ENCODE measurements at regions not wholly inside any gene's neighbourhood (a gene's known extent, or its start where the extent isn't known, plus 50 kb on each side); places are given as distances from the start of the nearest gene placed in this dataset.
"Not testable (repeated sequence)": the region's sequence is repeated elsewhere in the genome, so short reads cannot be mapped to it uniquely, and the experiment has no call there.

- DNase-seq, result no peak
- Histone ChIP-seq H3K27ac (no peak overlapping the region), H3K4me1 (no peaks in the 10 kb centered on the region)
These were observed 451.6 kb downstream of the TRHDE start for GRCh38 chr12:72723732-72724131.

GRCh38 chr12:72729451-72730010 is 457.4 kb downstream of the TRHDE start:
- DNase-seq, result no peak
- H3K27me3 ChIP-seq, result no peaks in the 10 kb centered on the region
- H3K27ac ChIP-seq, result no peak overlapping the region
- H3K4me1 ChIP-seq, result no peaks in the 10 kb centered on the region
- H3K4me3 ChIP-seq, result no peak overlapping the region
- no peaks in the 10 kb centered on the region for H3K36me3 ChIP-seq
- H3K9me3 ChIP-seq (replicated peaks), result no peaks in the 10 kb centered on the region

More at GRCh38 chr12:72723732-72724131, 451.6 kb downstream of the TRHDE start:
- Histone ChIP-seq H3K36me3 (no peaks in the 10 kb centered on the region), H3K4me3 (no peak overlapping the region), H3K9me3 (replicated peaks) (no peaks in the 10 kb centered on the region), H3K27me3 (no peaks in the 10 kb centered on the region)

GRCh38 chr12:72734581-72734980 is 462.4 kb downstream of the TRHDE start:
- H3K4me3 ChIP-seq, result no peak overlapping the region
- DNase-seq, result no peak

GRCh38 chr12:72738811-72739210 is 466.6 kb downstream of the TRHDE start:
- no peak for DNase-seq
- H3K27ac ChIP-seq, result no peak overlapping the region
- H3K4me1 ChIP-seq, result no peaks in the 10 kb centered on the region
- no peaks in the 10 kb centered on the region; the same call in 1 of the 2 replicates for H3K9me3 ChIP-seq (replicated peaks)
- H3K27me3 ChIP-seq, result no peaks in the 10 kb centered on the region
- H3K4me3 ChIP-seq, result no peak overlapping the region
- no peaks in the 10 kb centered on the region for H3K36me3 ChIP-seq

More at GRCh38 chr12:72734581-72734980, 462.4 kb downstream of the TRHDE start:
- H3K4me1 ChIP-seq, result no peaks in the 10 kb centered on the region
- no peaks in the 10 kb centered on the region for H3K27me3 ChIP-seq
- no peak overlapping the region for H3K27ac ChIP-seq
- no peaks in the 10 kb centered on the region for H3K36me3 ChIP-seq
- no peaks in the 10 kb centered on the region for H3K9me3 ChIP-seq (replicated peaks)

- no peaks in the 10 kb centered on the region for H3K36me3 ChIP-seq
- no peak overlapping the region for H3K27ac ChIP-seq
- no peaks in the 10 kb centered on the region for H3K27me3 ChIP-seq
- no peaks in the 10 kb centered on the region; the same call in 1 of the 2 replicates for H3K9me3 ChIP-seq (replicated peaks)
- H3K4me3 ChIP-seq, result no peak overlapping the region
- no peaks in the 10 kb centered on the region for H3K4me1 ChIP-seq
- no peak for DNase-seq
These were observed 467.9 kb downstream of the TRHDE start for GRCh38 chr12:72740064-72740463.

GRCh38 chr12:72742568-72742967 is 470.4 kb downstream of the TRHDE start:
- Histone ChIP-seq H3K9me3 (replicated peaks) (no peaks in the 10 kb centered on the region; the same call in 1 of the 2 replicates), H3K36me3 (no peaks in the 10 kb centered on the region), H3K27ac (no peak overlapping the region), H3K27me3 (no peaks in the 10 kb centered on the region), H3K4me3 (no peak overlapping the region), H3K4me1 (no peaks in the 10 kb centered on the region)
- DNase-seq, result no peak

GRCh38 chr12:72746048-72746447 is 473.9 kb downstream of the TRHDE start:
- H3K9me3 ChIP-seq (replicated peaks), result no peaks in the 10 kb centered on the region; the same call in 1 of the 2 replicates

GRCh38 chr12:72747111-72747849 is 475.1 kb downstream of the TRHDE start:
- H3K9me3 ChIP-seq (replicated peaks), result no peaks in the 10 kb centered on the region; the same call in 1 of the 2 replicates
- no peak overlapping the region for H3K27ac ChIP-seq
- no peak for DNase-seq
- no peaks in the 10 kb centered on the region for H3K27me3 ChIP-seq
- H3K4me3 ChIP-seq, result no peak overlapping the region
- no peaks in the 10 kb centered on the region for H3K36me3 ChIP-seq
- H3K4me1 ChIP-seq, result no peaks in the 10 kb centered on the region

More at GRCh38 chr12:72746048-72746447, 473.9 kb downstream of the TRHDE start:
- Histone ChIP-seq H3K4me1 (no peaks in the 10 kb centered on the region), H3K27me3 (no peaks in the 10 kb centered on the region), H3K4me3 (no peak overlapping the region), H3K27ac (no peak overlapping the region), H3K36me3 (no peaks in the 10 kb centered on the region)
- no peak for DNase-seq

- Histone ChIP-seq H3K27me3 (no peaks in the 10 kb centered on the region), H3K27ac (no peak overlapping the region), H3K4me3 (no peak overlapping the region), H3K4me1 (peaks cover 3% of the 10 kb centered on the region; the same call in 1 of the 2 replicates), H3K36me3 (no peaks in the 10 kb centered on the region), H3K9me3 (replicated peaks) (no peaks in the 10 kb centered on the region)
- no peak for DNase-seq
These were observed 476.8 kb downstream of the TRHDE start for GRCh38 chr12:72748971-72749370.

- Histone ChIP-seq H3K4me3 (peak overlapping the region; percentile 48), H3K4me1 (peaks cover 3% of the 10 kb centered on the region; the same call in 1 of the 2 replicates), H3K36me3 (no peaks in the 10 kb centered on the region), H3K9me3 (replicated peaks) (no peaks in the 10 kb centered on the region), H3K27me3 (no peaks in the 10 kb centered on the region), H3K27ac (no peak overlapping the region)
- peak; percentile 35 to 68 for DNase-seq
These were observed 481.4 kb downstream of the TRHDE start for GRCh38 chr12:72753571-72753970.

GRCh38 chr12:72754026-72754425 is 481.9 kb downstream of the TRHDE start:
- H3K4me3 ChIP-seq, result peak overlapping the region; percentile 48
- H3K4me1 ChIP-seq; H3K9me3 ChIP-seq (replicated peaks); H3K27ac ChIP-seq; H3K27me3 ChIP-seq; H3K36me3 ChIP-seq: not testable (repeated sequence)
- DNase-seq, result peak in 1 of 2 experiments; percentile 17

GRCh38 chr12:72766517-72766916 is 494.3 kb downstream of the TRHDE start:
- no peak overlapping the region for H3K27ac ChIP-seq
- DNase-seq, result no peak
- no peaks in the 10 kb centered on the region for H3K27me3 ChIP-seq
- H3K36me3 ChIP-seq, result no peaks in the 10 kb centered on the region
- H3K4me3 ChIP-seq, result no peak overlapping the region
- H3K4me1 ChIP-seq, result no peaks in the 10 kb centered on the region
- H3K9me3 ChIP-seq (replicated peaks), result no peaks in the 10 kb centered on the region

GRCh38 chr12:72774023-72774422 is 501.9 kb downstream of the TRHDE start:
- H3K27ac ChIP-seq, result no peak overlapping the region
- H3K36me3 ChIP-seq, result no peaks in the 10 kb centered on the region
- H3K4me3 ChIP-seq, result no peak overlapping the region
- no peaks in the 10 kb centered on the region for H3K27me3 ChIP-seq
- no peak for DNase-seq
- H3K4me1 ChIP-seq, result no peaks in the 10 kb centered on the region
- H3K9me3 ChIP-seq (replicated peaks), result no peaks in the 10 kb centered on the region

- DNase-seq, result no peak
These were observed 505.6 kb downstream of the TRHDE start for GRCh38 chr12:72777806-72778205.

GRCh38 chr12:72790273-72790672 is 518.1 kb downstream of the TRHDE start:
- no peaks in the 10 kb centered on the region for H3K36me3 ChIP-seq
- H3K4me1 ChIP-seq, result no peaks in the 10 kb centered on the region
- peak in 1 of 2 experiments; percentile 4 for DNase-seq
- H3K9me3 ChIP-seq (replicated peaks), result no peaks in the 10 kb centered on the region
- no peak overlapping the region for H3K4me3 ChIP-seq
- H3K27ac ChIP-seq, result no peak overlapping the region
- H3K27me3 ChIP-seq, result no peaks in the 10 kb centered on the region

More at GRCh38 chr12:72777806-72778205, 505.6 kb downstream of the TRHDE start:
- H3K27me3 ChIP-seq, result no peaks in the 10 kb centered on the region
- H3K4me3 ChIP-seq, result no peak overlapping the region
- H3K36me3 ChIP-seq, result no peaks in the 10 kb centered on the region
- H3K4me1 ChIP-seq, result no peaks in the 10 kb centered on the region
- no peak overlapping the region for H3K27ac ChIP-seq
- H3K9me3 ChIP-seq (replicated peaks), result no peaks in the 10 kb centered on the region

Measured in SJCRH30 (cell line).